Stomach (tissue), 8 donors: ENCODE measurements at regions not wholly inside any gene's neighbourhood (a gene's known extent, or its start where the extent isn't known, plus 50 kb on each side); places are given as distances from the start of the nearest gene placed in this dataset.

Experiments used
- DNase-seq, 2 donors: peaks; one replicate each; pipeline versions ENCODE4 v3.0.0 to v3.0.0-alpha.2; 2013 to 2019
- H3K27ac ChIP-seq, 5 donors: fragments of 200-600 bp in 4 of 5; sonication (generic) in 4 of 5; one replicate each; pipeline ENCODE4 v1.5.1; 2013 to 2019; ENCODE audit warnings: mild to moderate bottlenecking in 1 of 5, moderate library complexity in 1 of 5
- H3K27me3 ChIP-seq, 3 donors: fragments of 200-600 bp; sonication (generic); one replicate each; pipeline ENCODE4 v1.5.1; 2017 to 2019; ENCODE audit warnings: mixed run types in 1 of 3
- H3K36me3 ChIP-seq, 4 donors: fragments of 200-600 bp; sonication (generic); 1 replicate in 3 of 4; 2 replicates in 1 of 4; pipeline ENCODE4 v1.5.1; 2016 to 2019
- H3K4me1 ChIP-seq, 4 donors: fragments of 200-600 bp; sonication (generic); one replicate each; pipeline ENCODE4 v1.5.1; 2016 to 2019
- H3K4me3 ChIP-seq, 4 donors: fragments of 200-600 bp; sonication (generic) in 3 of 4; one replicate each; pipeline ENCODE4 v1.5.1; 2016 to 2019; ENCODE audit warnings: mild to moderate bottlenecking in 1 of 4
- H3K9me3 ChIP-seq, 4 donors: fragments of 200-600 bp; sonication (generic); one replicate each; pipeline ENCODE4 v1.5.1; 2016 to 2019
- CTCF ChIP-seq, 7 experiments: fragments of 450-650 bp in 4 of 7; fragments of 200-600 bp in 3 of 7; sonication (generic) in 3 of 7; IDR thresholded peaks; one replicate each; pipeline ENCODE4 v1.5.1; 2016 to 2019; ENCODE audit warnings: antibody characterized with exemption in 7 of 7, control low read depth in 2 of 7, mild to moderate bottlenecking in 1 of 7
- EP300 ChIP-seq: sonication (generic); formaldehyde crosslinking; IDR thresholded peaks from one replicate; pipeline ENCODE4 v1.6.1; 2017; ENCODE audit warnings: antibody characterized with exemption
- POLR2A ChIP-seq, 4 donors: fragments of 450-650 bp; IDR thresholded peaks; one replicate each; pipeline ENCODE4 v1.6.1; 2016; ENCODE audit warnings: antibody characterized with exemption in 4 of 4, control low read depth in 2 of 4, mild to moderate bottlenecking in 1 of 4, moderate library complexity in 1 of 4
- POLR2AphosphoS5 ChIP-seq, 3 donors: sonication (generic); formaldehyde crosslinking; IDR thresholded peaks; one replicate each; pipeline ENCODE4 v1.6.1; 2016; ENCODE audit warnings: antibody characterized with exemption in 3 of 3
- WGBS, 5 donors: extraction: QIAGEN DNeasy Blood & Tissue Kit in 3 of 5; methylation state at CpG; one replicate each; pipeline versions ENCODE4 v1.1.5 to v1.1.7; 2013 to 2018; 5-methylcytosine and 5-hydroxymethylcytosine counted together
- intact Hi-C: fragments of 100-400 bp; cut with DNase I; formaldehyde crosslinking; loops from one replicate; pipeline ENCODE4 v1.15.1; 2023; ENCODE audit warnings: low total_unique reads
- donor health status: healthy with polysubstance abuse.
- donor health status: Bipolar disorder and iron deficiency.
- donor health status: healthy.

GRCh38 chr11:15687342-15687741 lies 572.6 kb downstream of the INSC start:
- no peak overlapping the region for H3K27ac ChIP-seq
- no peaks in the 10 kb centered on the region for H3K36me3 ChIP-seq
- DNase-seq = no peak
- H3K4me1 ChIP-seq = no peaks in the 10 kb centered on the region
- no peaks in the 10 kb centered on the region for H3K27me3 ChIP-seq
- no peak overlapping the region for H3K4me3 ChIP-seq
- H3K9me3 ChIP-seq = peaks cover 0 to 6% (median 0%) of the 10 kb centered on the region in 4 donors
- 87 to 92% (median 91%) methylated on average over 2 of the region's 2 CpGs for WGBS, 5 donors
- TF ChIP-seq EP300 = no peak
- intact Hi-C loops = no loop called here

GRCh38 chr11:15688351-15688792 lies 573.6 kb downstream of the INSC start:
- Histone ChIP-seq H3K4me3 (no peak overlapping the region), H3K27me3 (no peaks in the 10 kb centered on the region), H3K9me3 (peaks cover 0 to 6% (median 0%) of the 10 kb centered on the region in 4 donors), H3K4me1 (no peaks in the 10 kb centered on the region), H3K27ac (no peak overlapping the region), H3K36me3 (no peaks in the 10 kb centered on the region)
- WGBS, 5 donors = 54 to 77% (median 70%) methylated on average over 4 of the region's 4 CpGs
- DNase-seq = peak in 1 of 2 donors; percentile 58
- TF ChIP-seq EP300 = no peak
- peak in 1 of 3 donors; percentile 29 for TF ChIP-seq POLR2AphosphoS5 (IDR thresholded peaks at IDR 0.05)
- intact Hi-C loops = no loop called here

- no peaks in the 10 kb centered on the region for H3K27me3 ChIP-seq
- no peak overlapping the region for H3K4me3 ChIP-seq
- no peaks in the 10 kb centered on the region for H3K36me3 ChIP-seq
- intact Hi-C loops = no loop called here
- 46 to 66% (median 59%) methylated on average over 3 of the region's 3 CpGs for WGBS, 5 donors
- DNase-seq = peak in 1 of 2 donors; percentile 26
- TF ChIP-seq POLR2AphosphoS5 (IDR thresholded peaks at IDR 0.05) (no peak), EP300 (no peak), CTCF (IDR thresholded peaks at IDR 0.05) (no peak), POLR2A (IDR thresholded peaks at IDR 0.05) (no peak)
- H3K9me3 ChIP-seq = no peaks in the 10 kb centered on the region
- H3K4me1 ChIP-seq = no peaks in the 10 kb centered on the region
- H3K27ac ChIP-seq = no peak overlapping the region
These were observed 575.6 kb downstream of the INSC start for GRCh38 chr11:15690320-15690719.

GRCh38 chr11:15692739-15693138 lies 578.0 kb downstream of the INSC start:
- no peaks in the 10 kb centered on the region for H3K9me3 ChIP-seq
- no peaks in the 10 kb centered on the region for H3K27me3 ChIP-seq
- 90 to 97% (median 91%) methylated on average over 3 of the region's 3 CpGs for WGBS, 5 donors
- H3K4me3 ChIP-seq = no peak overlapping the region
- H3K4me1 ChIP-seq = no peaks in the 10 kb centered on the region
- H3K27ac ChIP-seq = no peak overlapping the region
- H3K36me3 ChIP-seq = no peaks in the 10 kb centered on the region
- intact Hi-C loops = no loop called here
- DNase-seq = no peak
- no peak for TF ChIP-seq POLR2A (IDR thresholded peaks at IDR 0.05)
- no peak for TF ChIP-seq CTCF (IDR thresholded peaks at IDR 0.05)
- TF ChIP-seq POLR2AphosphoS5 (IDR thresholded peaks at IDR 0.05) = no peak
- TF ChIP-seq EP300 = no peak

- 64 to 74% (median 70%) methylated on average over 3 of the region's 3 CpGs for WGBS, 5 donors
- DNase-seq = no peak
- no peak overlapping the region for H3K4me3 ChIP-seq
- H3K27me3 ChIP-seq = no peaks in the 10 kb centered on the region
- intact Hi-C loops = no loop called here
- no peak overlapping the region for H3K27ac ChIP-seq
- no peaks in the 10 kb centered on the region for H3K9me3 ChIP-seq
- TF ChIP-seq EP300 = no peak
- TF ChIP-seq POLR2AphosphoS5 (IDR thresholded peaks at IDR 0.05) = no peak
- no peak for TF ChIP-seq POLR2A (IDR thresholded peaks at IDR 0.05)
- no peak for TF ChIP-seq CTCF (IDR thresholded peaks at IDR 0.05)
- no peaks in the 10 kb centered on the region for H3K4me1 ChIP-seq
- no peaks in the 10 kb centered on the region for H3K36me3 ChIP-seq
These were observed 580.5 kb downstream of the INSC start for GRCh38 chr11:15695096-15695721.
